ENCODE measurements at regions not wholly inside any gene's neighbourhood (a gene's known extent, or its start where the extent isn't known, plus 50 kb on each side); places are given as distances from the start of the nearest gene placed in this dataset.

DNA sequence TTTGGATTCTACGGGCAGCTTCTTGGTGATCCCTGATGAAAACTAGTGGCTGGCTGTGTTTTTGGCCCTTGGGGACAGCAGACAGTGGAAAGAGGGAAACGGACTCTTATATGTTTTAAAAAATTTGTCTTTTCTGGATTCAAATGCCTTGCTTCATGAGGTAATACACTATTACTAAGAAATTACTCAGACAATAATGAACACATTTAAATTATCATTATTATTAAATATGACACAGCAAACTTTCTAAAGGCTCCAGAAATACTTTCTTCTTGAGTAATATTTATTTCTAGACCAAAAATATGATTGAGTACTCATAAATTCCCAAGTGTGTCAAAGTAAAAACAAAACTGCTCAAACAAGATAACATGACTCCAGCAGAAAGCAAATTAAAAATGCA is 520.7 kb upstream of the AADAT start:
- TF ChIP-seq SPI1 (IDR thresholded peaks at IDR 0.05; ENCODE audit: borderline replicate concordance, low read depth), result no peak
- TF ChIP-seq, protein P1, sequence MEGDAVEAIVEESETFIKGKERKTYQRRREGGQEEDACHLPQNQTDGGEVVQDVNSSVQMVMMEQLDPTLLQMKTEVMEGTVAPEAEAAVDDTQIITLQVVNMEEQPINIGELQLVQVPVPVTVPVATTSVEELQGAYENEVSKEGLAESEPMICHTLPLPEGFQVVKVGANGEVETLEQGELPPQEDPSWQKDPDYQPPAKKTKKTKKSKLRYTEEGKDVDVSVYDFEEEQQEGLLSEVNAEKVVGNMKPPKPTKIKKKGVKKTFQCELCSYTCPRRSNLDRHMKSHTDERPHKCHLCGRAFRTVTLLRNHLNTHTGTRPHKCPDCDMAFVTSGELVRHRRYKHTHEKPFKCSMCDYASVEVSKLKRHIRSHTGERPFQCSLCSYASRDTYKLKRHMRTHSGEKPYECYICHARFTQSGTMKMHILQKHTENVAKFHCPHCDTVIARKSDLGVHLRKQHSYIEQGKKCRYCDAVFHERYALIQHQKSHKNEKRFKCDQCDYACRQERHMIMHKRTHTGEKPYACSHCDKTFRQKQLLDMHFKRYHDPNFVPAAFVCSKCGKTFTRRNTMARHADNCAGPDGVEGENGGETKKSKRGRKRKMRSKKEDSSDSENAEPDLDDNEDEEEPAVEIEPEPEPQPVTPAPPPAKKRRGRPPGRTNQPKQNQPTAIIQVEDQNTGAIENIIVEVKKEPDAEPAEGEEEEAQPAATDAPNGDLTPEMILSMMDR (IDR thresholded peaks at IDR 0.05; ENCODE audit: insufficient read depth, low read length), result no peak
- TF ChIP-seq POLR2AphosphoS5 (IDR thresholded peaks at IDR 0.05; ENCODE audit: low read depth), result no peak

Measured in HL-60 (cell line).